KBM-7 (cell line): ENCODE measurements at regions not wholly inside any gene's neighbourhood (a gene's known extent, or its start where the extent isn't known, plus 50 kb on each side); places are given as distances from the start of the nearest gene placed in this dataset.
"Not testable (repeated sequence)": the region's sequence is repeated elsewhere in the genome, so short reads cannot be mapped to it uniquely, and the experiment has no call there.

ENCODE experiments used
- DNase-seq: peaks from one replicate; pipeline ENCODE4 v3.0.0-alpha.2; 2015
- in situ Hi-C: fragments of 300-500 bp; cut with MboI; formaldehyde crosslinking; loops from 2 replicates; pipeline ENCODE4 v1.14.3; 2020; ENCODE audit warnings: low sequenced_read_pairs, low pct_unique_long_range_greater_than_20kb, mixed read lengths

DNA sequence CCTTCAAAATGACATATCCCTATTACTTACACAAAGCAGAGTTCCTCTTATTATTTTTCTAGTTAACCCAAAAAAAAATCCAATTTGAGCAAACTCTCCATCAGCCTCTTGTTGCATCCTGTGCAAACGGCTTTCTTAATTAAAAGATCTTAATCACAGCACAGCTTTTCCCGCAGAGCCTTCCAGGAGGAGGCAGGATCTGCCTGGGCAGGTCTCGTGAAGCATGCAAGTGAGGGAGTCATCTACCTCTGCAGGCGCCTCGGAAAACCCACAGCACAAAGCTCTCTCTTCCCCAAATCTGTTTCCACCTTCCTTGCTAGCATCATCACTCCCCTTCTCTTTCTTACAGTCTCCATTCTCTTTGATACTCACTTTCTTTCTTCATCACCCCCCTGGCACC, 100.4 kb downstream of the EN1 start:
- DNase-seq, result no peak
- in situ Hi-C loops, result no loop called here

DNA sequence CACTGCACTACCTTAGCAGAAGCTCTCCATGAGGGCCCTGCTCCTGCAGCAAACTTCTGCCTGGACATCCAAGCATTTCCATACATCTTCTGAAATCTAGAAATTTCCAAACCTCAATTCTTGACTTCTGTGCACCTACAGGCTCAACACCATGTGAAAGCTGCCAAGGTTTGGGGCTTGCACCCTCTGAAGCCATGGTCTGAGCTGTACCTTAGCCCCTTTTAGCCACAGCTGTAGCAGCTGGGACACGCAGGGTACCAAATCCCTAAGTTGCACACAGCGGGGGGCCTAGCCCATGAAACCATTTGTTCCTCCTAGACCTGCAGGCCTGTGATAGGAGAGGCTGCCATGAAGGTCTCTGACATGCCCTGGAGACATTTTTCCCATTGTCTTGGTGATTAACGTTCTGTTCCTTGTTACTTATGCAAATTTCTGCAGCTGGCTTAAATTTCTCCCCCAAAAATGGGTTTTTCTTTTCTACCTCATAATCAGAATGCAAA, 102.7 kb downstream of the EN1 start:
- DNase-seq, in situ Hi-C loops: not testable (repeated sequence)

DNA sequence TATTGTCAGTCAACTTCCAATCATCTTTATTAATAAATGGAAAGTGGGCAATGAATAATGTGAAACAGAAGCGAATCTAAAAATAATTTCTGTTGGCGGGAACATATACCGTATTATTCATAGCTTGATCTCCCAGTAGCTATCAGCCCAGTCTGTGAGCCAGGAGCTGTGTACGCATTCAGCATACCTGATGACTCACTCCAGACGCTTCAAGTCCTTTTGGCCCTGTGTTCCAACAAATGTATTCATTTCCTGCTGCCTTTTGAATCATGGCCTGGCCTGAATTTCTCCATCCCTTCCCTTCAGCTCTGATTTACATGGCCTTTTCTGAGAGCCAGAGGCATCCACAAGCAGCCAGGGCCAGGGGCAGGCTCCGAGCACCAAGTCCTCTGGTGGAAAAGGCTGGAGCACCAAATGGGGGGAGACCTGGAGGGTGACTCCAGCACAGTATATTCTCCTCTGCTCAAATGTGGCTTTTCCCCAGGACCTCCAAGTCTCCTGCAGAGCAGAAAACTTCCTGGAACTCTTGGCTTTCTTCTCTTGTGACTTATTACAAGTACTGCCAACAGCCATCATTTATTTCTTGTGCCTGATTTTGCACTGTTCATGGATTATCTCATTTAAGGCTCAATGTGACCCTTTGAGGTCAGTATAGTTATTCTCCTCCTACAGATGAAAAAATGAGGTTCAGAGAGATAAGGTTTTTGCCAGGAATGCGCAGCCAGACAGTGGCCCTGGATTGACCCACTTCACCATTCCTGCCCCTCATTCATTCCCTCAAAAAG, 108.7 kb downstream of the EN1 start:
- in situ Hi-C loops, result no loop called here
- DNase-seq, result no peak

DNA sequence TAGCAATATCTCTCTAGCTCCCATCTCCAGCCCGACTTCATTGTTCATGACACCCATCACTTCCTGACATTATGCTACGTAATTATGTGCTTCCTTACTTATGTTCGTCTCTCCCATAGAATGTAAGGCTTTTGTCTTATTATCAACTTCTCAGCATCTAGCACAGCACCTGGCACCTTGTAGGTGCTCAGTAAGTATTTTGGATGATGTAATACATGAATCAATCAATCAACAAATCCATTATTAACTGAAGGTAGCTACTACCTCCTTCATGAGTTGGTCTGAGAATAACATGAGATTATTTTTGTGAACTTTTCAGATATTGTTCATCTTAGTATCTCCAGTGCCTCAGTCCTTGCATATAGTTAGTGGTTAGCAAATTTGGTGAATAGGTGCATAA, 109.3 kb downstream of the EN1 start:
- no peak for DNase-seq
- in situ Hi-C loops, result no loop called here

DNA sequence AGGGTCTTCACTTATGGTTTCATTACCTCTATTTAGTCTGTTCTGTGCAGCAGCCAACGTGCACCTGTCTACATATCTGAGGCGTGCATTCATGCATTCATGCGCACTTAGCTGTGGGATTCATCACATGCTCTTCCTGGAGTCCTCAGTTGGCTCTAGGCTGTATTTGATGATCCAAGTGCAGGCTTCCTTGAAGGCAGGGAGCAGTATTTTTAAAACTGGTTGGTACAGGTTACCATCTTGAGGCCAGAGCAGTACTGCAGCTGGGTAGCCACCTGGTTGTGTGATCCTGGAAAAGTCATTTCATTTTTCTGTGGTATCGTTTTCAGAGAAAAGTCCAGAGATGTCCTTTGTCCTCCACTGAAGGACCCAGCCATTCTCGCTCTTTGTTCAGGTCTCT, 109.8 kb downstream of the EN1 start:
- DNase-seq, result no peak
- in situ Hi-C loops, result no loop called here

DNA sequence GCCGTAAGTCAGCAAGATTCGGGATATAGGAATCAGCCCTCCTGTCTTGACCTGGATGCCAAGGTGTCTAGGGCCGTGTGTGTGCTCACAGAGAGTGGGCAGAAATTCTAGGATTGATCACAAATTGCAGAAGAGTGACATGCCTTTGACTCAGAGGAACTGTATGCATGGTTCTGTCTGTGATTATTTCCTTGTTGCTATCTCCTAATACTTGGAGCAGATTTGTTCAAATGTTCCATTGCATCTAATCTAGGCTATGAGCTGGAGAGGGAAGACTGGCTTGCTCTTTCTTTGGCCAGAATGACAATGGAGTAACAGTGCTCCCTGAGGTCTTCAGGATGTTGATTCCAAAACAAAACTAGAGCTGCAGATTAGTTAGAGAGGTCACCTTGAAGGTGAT, 115.0 kb downstream of the EN1 start:
- no peak for DNase-seq
- in situ Hi-C loops, result no loop called here

DNA sequence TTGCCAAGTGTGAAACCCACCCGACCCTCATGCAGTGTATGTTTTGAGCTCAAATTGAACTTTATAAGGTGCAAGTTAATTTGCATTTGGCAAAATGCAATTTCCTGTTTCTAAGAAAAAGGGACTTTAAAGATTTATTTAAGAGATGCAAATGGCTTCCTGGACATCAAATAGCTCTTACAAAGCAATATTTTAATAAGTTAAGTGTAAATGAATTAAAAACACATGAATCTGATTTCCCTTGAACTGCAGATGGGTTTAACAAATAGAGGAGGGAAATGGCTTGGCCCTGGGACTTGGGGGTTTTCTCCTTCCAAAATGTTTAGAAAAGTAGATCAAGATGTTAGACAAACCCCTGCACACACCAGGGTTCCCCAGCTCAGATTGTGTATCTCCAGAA, 116.0 kb downstream of the EN1 start:
- in situ Hi-C loops, result no loop called here
- no peak for DNase-seq

DNA sequence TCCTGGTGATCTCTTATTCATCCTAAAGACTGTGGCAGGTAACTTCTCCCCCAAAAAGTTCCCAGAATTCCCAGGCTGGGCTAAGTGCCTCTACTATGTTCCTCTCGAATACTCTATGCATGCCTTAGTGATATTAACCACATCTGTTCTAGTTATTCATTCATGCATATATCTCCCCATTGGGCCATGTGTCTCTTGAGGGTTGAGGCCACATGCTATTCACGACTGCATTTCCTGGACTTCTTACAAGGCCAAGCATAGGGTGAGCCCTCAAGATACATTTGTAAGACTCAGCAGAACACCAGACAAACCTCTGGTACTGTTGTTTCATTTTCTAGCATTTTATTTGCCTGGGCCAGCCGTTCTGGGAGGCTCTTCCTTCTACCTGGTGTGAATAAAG, 117.0 kb downstream of the EN1 start:
- in situ Hi-C loops, result no loop called here

DNA sequence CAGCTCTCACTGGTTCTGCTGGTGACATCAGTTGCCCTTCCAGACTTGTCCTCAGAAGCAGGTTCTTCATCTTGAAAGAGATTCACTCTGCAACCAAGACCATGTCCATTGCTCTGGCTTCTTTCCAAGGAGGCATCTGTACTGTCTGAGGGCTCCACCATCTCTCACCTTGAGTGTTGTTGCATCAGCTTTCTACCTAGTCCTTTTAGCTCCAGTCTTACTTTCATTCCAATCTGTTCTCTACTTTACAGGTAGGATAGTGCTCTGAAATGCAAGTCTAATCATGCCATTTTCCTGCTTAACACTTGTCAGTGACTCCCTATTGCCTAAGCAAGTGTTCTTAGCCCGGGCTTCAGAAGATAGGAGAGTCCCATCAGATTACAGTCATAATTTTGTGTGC, 117.7 kb downstream of the EN1 start:
- in situ Hi-C loops, result no loop called here
- no peak for DNase-seq

More for the DNA sequence above, 117.0 kb downstream of the EN1 start:
- no peak for DNase-seq

DNA sequence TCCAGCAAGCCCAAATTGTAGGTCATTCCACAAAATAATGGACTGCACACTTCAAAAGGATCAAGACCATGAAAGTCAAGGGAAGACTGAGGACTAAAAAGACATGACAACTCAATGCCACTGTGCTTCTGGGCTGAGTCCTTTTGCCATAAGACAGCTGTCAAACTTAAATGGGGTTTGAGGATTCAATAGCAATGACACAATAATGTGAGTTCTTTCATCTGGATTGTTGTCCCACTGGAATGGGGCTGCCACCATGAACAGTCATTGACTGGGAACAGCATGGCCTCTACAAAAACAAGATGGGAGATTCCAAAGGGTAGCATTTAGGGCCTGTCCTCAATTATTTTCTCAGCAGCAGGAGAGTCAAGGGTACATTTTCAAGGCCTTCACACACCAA, 118.5 kb downstream of the EN1 start:
- in situ Hi-C loops, result no loop called here
- DNase-seq, result no peak

DNA sequence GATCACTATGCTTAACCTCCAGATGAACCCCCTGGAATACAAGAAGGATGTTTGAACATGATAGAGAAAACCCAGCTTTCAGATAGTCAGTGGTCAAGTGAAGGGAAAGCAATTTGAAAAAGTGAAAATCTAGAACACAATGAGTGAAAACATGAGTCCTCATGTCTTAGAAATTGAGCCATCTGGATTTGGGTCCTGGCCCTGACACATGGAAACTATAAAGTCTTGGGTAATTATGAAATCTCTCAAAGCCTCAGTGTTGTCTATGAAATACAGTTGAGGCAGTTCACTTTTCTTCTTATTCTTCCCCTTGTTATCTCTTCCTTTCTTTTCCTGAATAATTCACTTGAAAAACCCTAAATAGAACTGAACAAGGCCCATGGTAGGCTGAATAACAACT, 120.6 kb downstream of the EN1 start:
- no peak for DNase-seq
- in situ Hi-C loops, result no loop called here

DNA sequence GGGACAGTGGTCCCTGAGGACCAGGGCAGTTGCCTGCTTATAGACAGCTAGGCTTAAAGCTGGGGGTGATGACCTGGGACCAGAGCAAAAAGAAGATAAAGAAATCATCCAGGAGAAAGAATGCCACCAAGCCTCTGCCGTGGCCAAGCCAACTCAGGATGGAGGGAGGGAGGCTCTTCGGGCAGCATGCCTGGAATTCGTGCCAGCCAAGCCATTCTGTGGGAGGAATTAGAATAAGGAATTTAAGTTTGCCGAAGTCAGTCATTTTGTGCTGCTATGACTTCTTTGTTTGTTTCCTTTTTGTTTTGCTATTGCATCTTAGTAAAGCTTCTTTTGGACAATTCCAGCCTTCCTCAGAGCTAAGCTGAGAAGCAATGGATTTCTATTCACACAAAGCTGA, 124.1 kb downstream of the EN1 start:
- in situ Hi-C loops, result no loop called here
- no peak for DNase-seq

DNA sequence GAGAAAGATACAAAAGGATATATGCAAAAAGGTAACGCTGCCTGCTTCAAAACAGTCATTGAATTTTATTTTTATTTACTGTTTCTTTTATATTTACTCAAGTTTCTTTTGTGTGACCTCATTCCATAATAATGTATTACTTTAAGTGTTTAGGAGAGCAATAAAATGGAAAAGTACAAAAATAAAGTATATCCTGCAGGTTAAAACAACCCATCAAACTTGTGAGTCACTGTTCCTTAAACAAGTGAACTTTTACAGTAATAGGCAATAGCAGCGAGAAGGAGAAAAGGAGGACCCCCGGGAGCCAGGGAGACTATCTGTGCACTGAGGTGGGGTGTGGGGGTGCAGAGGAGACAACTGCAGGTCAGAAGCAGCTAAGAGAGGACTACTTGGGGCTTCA, 124.5 kb downstream of the EN1 start:
- DNase-seq, result no peak
- in situ Hi-C loops, result no loop called here

DNA sequence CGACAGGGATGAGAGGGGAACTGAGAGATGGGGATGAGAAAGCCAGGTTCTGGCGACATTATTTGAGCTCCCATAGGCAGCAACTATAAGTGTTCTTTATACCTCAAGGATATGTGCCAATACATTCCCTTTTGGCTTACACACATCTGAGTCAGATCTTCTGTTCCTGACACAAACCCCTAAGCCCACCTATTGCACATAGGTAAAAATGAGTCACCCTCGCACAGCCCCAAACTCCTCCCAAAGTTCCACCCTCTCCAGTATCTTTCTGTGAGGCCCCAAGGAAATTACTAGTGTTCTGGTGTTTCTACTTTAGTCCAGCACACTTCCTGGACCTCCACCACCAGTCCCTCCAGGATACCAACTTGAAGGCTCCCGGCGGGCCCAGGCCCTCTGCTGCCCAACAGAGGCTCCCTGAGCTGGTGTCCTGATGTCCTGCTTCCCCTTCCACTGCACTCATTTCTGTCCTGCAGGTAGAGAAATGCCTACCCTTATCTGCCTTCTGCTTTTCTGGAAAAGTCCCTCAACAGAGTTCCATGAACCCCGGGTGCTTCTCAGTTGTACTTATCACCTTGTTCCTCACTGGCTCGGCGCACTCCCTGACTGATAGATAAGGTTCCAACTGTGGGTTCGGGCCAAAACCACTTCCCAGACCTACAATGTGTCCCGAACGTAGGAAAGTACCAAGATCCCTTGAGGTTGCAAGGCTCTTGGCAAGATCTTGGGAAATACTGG, 125.5 kb downstream of the EN1 start:
- in situ Hi-C loops, result no loop called here
- no peak for DNase-seq

DNA sequence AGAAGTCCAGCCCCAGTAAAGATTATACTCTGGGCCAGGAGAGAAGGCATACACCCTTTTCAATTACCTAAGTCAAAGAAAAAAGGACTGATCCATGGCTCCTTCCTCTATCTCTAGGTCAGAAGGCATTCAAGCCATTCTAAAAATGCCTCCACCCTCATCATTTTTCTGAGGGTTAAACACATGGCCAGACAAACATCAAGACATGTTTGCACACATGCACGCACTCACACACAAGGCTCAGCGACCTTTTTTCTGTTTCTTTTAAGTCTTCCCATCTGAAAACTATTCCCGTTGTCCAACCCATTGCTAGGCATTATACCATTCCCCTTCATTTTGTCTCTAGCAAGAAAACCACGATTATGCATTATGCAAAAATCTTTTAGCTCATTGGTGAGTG, 126.6 kb downstream of the EN1 start:
- in situ Hi-C loops, result no loop called here
- no peak for DNase-seq

DNA sequence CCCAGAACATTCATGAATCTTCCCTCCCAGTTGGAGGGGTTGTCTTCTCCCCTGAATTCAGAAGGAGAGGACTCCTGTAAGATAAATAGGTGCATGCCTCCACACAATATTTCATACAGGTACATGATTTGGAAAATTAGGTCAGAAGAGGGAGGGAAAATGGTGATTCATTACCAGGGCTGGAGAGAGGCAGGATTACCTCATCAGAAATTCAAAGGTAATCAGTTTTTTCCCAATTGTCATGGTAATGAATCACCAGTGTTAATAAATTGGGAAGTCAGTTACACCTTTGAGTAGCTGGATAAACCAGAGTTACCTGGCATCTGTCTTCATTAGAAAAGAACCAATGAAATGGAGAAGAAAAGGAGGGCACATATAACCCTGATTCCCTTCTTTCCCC, 128.5 kb downstream of the EN1 start:
- in situ Hi-C loops, result no loop called here
- no peak for DNase-seq

DNA sequence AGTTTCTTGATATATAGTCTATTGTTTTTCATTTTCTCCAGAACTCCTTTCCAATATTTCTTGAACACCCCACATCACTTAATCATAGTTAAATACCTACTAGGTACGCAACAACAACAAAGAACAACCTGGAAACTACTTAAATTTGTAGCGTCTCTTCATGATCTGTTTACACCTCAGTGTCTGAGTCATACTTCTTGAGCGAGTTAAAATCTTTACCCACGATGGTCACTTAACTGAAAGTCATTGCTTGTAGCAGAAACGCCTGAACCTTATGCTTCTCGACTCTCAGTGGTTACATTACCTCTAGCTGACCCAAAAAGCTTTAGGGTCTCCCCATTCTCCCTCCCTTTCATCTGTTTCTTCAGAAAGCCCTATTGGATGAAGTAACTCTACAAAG, 131.3 kb downstream of the EN1 start:
- in situ Hi-C loops, result no loop called here
- DNase-seq, result no peak

DNA sequence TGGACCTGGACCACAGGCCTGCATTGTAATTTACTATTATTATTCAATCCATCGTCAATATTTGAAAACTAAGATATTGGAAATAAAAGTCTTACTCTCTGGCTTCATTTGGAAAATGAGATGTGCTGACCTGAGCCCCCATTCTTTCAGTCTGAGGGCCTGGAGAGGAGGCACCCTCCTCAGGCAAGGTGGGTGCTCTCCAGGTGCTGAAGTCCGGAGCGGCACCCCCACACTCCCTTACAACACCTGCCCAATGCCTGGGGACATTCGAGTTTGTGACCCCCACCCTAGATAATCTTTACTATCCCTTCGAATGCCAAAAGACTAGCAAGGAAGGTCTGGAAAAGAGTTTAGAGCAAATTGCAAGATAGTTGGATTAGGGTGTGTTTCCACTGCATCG, 133.3 kb downstream of the EN1 start:
- in situ Hi-C loops, result no loop called here
- DNase-seq, result no peak

DNA sequence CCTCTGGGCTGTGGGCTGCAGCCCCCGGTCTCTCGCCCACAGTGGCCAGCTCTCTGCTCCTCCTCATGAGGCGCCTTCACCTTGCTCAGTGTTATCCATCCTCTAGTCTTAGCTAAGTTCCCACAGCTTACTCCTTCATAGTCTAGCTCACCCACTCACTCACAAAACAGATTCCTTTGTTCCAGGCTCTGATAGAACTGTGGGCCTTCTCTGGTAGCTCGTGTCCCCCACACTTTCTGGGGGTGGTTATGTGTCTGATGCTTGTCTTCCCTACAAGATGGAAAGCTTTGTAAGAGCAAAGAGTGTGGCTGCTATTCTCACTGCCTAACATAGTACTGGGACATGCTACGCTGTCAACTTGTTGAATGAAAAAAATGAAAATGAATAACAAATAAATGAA, 135.8 kb downstream of the EN1 start:
- in situ Hi-C loops, result no loop called here

DNA sequence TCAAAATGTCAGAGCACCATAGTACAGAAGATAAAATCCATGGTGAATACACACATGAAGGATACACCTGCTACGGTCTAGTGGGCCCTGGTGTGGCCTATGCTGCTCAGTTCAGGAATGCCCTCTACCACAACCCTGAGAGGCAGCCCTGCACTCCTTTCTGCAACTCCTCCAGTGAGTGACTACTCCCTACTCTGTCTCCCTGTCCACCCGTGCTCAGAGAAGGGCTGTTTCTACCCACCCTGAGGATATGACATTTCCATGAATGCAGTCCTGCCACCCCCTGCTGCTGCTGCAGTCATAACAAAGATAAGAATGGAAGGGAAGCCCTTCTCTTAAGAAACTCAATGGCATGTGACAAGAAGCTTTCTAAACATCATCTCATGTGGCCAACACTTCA, 137.0 kb downstream of the EN1 start:
- in situ Hi-C loops, result no loop called here

More for the DNA sequence above, 135.8 kb downstream of the EN1 start:
- DNase-seq, result no peak

DNA sequence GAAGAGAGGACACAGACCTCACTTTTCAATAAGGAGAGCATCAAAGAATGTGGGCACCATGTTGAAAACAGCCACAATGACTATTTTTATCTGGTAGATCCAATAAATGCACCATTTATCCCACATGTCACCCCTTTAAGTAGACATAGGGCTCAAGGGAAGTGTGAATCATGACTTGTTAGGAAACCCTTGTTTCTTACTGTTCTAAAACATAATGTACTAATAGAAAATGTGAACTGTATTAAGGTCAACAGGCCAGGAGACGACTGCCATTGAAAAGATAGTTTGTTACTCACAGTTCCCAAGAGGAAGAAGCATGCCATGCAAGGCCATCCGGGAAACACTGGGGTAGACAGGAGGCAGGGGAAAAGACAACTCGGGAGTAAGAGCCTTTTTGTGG, 137.7 kb downstream of the EN1 start:
- in situ Hi-C loops, result no loop called here
- DNase-seq, result no peak

More for the DNA sequence above, 137.0 kb downstream of the EN1 start:
- no peak for DNase-seq
